ENCODE measurements at regions not wholly inside any gene's neighbourhood (a gene's known extent, or its start where the extent isn't known, plus 50 kb on each side); places are given as distances from the start of the nearest gene placed in this dataset.

GRCh38 chr9:117480729-117481128 lies 65.9 kb upstream of the ASTN2 start:
- no peak for DNase-seq

- DNase-seq: no peak
These were observed 65.4 kb upstream of the ASTN2 start for GRCh38 chr9:117480253-117480652.

GRCh38 chr9:117473293-117473692 lies 58.4 kb upstream of the ASTN2 start:
- DNase-seq: no peak

- DNase-seq: no peak
These were observed 56.0 kb upstream of the ASTN2 start for GRCh38 chr9:117470902-117471301.

- no peak for DNase-seq
These were observed 55.6 kb upstream of the ASTN2 start for GRCh38 chr9:117470455-117470854.

- no peak for DNase-seq
These were observed 51.3 kb upstream of the ASTN2 start for GRCh38 chr9:117466111-117466510.

GRCh38 chr9:117465706-117466105 lies 50.8 kb upstream of the ASTN2 start:
- no peak for DNase-seq

GRCh38 chr9:117464941-117465616 lies 50.2 kb upstream of the ASTN2 start:
- no peak for DNase-seq

Data from amniotic stem cell (primary cell).